ENCODE measurements at regions not wholly inside any gene's neighbourhood (a gene's known extent, or its start where the extent isn't known, plus 50 kb on each side); places are given as distances from the start of the nearest gene placed in this dataset.

DNA sequence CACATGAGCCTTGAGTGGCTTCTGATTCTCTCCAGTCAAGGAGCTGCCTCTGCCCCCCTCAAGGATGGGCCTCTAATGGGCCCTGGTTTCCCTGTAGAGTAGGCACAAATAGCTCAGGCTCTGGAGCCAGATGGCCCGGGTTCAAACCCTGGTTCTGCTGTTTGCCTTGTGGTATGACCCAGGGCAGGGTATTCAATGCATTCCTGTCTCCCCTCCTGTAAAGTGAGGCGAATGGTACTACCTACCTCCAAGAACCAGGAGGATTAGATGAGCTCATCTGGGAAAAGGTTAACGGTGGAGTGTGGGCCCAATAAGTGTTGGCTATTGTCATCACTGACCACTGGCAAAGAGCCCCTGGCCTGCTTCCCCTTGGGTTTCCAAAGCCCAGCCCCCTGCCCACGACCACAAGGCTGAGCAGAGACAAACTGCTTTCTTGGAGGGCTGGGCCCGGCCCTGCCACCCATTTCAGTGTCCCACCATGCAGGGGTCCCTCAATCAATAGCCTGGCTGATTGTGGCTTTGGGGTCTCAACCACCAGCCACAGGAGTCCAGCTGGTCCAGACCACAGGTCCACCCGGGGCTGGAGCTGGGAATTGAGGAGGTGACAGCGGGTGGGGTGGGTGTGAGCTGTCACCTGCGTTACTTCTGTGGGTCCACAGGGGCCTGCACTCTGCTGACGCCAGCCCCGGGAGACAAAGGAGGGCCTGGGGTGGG, 115.6 kb upstream of the RUNX3 start:
- no peaks in the 10 kb centered on the region for H3K4me1 ChIP-seq (ENCODE audit: control insufficient read depth, insufficient read depth, low read length)
- TF ChIP-seq POLR2AphosphoS5 (IDR thresholded peaks at IDR 0.05; ENCODE audit: low read depth, low read length) (no peak), SIN3A (IDR thresholded peaks at IDR 0.05; ENCODE audit: borderline replicate concordance, insufficient read depth, low read depth, low read length) (no peak), TCF7L2 (IDR thresholded peaks at IDR 0.05; ENCODE audit: low read depth, low read length) (no peak)
- TF ChIP-seq, protein P1, sequence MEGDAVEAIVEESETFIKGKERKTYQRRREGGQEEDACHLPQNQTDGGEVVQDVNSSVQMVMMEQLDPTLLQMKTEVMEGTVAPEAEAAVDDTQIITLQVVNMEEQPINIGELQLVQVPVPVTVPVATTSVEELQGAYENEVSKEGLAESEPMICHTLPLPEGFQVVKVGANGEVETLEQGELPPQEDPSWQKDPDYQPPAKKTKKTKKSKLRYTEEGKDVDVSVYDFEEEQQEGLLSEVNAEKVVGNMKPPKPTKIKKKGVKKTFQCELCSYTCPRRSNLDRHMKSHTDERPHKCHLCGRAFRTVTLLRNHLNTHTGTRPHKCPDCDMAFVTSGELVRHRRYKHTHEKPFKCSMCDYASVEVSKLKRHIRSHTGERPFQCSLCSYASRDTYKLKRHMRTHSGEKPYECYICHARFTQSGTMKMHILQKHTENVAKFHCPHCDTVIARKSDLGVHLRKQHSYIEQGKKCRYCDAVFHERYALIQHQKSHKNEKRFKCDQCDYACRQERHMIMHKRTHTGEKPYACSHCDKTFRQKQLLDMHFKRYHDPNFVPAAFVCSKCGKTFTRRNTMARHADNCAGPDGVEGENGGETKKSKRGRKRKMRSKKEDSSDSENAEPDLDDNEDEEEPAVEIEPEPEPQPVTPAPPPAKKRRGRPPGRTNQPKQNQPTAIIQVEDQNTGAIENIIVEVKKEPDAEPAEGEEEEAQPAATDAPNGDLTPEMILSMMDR (IDR thresholded peaks at IDR 0.05), result no peak
- TF ChIP-seq, protein P2, sequence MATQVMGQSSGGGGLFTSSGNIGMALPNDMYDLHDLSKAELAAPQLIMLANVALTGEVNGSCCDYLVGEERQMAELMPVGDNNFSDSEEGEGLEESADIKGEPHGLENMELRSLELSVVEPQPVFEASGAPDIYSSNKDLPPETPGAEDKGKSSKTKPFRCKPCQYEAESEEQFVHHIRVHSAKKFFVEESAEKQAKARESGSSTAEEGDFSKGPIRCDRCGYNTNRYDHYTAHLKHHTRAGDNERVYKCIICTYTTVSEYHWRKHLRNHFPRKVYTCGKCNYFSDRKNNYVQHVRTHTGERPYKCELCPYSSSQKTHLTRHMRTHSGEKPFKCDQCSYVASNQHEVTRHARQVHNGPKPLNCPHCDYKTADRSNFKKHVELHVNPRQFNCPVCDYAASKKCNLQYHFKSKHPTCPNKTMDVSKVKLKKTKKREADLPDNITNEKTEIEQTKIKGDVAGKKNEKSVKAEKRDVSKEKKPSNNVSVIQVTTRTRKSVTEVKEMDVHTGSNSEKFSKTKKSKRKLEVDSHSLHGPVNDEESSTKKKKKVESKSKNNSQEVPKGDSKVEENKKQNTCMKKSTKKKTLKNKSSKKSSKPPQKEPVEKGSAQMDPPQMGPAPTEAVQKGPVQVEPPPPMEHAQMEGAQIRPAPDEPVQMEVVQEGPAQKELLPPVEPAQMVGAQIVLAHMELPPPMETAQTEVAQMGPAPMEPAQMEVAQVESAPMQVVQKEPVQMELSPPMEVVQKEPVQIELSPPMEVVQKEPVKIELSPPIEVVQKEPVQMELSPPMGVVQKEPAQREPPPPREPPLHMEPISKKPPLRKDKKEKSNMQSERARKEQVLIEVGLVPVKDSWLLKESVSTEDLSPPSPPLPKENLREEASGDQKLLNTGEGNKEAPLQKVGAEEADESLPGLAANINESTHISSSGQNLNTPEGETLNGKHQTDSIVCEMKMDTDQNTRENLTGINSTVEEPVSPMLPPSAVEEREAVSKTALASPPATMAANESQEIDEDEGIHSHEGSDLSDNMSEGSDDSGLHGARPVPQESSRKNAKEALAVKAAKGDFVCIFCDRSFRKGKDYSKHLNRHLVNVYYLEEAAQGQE (IDR thresholded peaks at IDR 0.05; ENCODE audit: insufficient read depth in 1 of 2, low read depth in 2 of 2, low read length in 1 of 2), result no peak
- no peak for ATAC-seq
- CTCF ChIA-PET, result interaction anchor here (0.5 kb wide), 1 partner anchor 37 kb away, joined by 6 read pairs; no protein-coding TSS in a partner anchor
- H3K36me3 ChIP-seq (ENCODE audit: control insufficient read depth, insufficient read depth, low read length), result no peaks in the 10 kb centered on the region
- in situ Hi-C loops (cut with HindIII; ENCODE audit: low pct_unique_long_range_greater_than_20kb, low sequenced_read_pairs) (no loop called here), intact Hi-C loops (cut with micrococcal nuclease; ENCODE audit: unreplicated experiment) (no loop called here)
- no peaks in the 10 kb centered on the region; the same call in 1 of the 2 replicates for H3K27me3 ChIP-seq (ENCODE audit: control insufficient read depth, insufficient read depth, low read length)
- H3K4me3 ChIP-seq (ENCODE audit: low read depth in 2 of 2, low read length in 2 of 2), result no peak overlapping the region
- no TSS peak for BruUV-seq (replicated peaks)
- no peak overlapping the region for H3K27ac ChIP-seq (ENCODE audit: low read length)
- POLR2A ChIA-PET, result no interaction called here
- no peak for DNase-seq (ENCODE audit: low read depth, low spot score)
- no peaks in the 10 kb centered on the region for H3K9me3 ChIP-seq (ENCODE audit: control insufficient read depth, insufficient read depth, low read depth, low read length)

DNA sequence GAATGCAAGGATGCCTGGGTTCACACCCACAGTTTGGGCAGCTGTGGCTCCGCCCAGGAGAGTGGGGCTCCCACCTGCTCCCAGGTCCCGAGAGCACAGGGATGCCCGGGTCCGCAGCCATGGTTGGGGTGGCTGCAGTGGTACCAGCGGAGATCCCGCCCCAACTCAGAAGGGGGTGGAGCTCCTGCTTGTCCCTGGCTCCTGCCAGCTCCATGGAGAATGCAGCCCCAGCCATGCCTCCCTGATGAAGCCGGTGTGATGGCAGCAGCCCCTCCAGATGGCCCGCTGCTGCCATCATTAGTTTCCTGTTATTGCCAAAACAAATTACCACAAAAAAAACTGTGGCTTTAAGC, 113.1 kb upstream of the RUNX3 start:
- no peak for TF ChIP-seq SIN3A (IDR thresholded peaks at IDR 0.05; ENCODE audit: borderline replicate concordance, insufficient read depth, low read depth, low read length)
- TF ChIP-seq, protein P2 (IDR thresholded peaks at IDR 0.05; ENCODE audit: insufficient read depth in 1 of 2, low read depth in 2 of 2, low read length in 1 of 2), result no peak
- H3K4me1 ChIP-seq (ENCODE audit: control insufficient read depth, insufficient read depth, low read length), result no peaks in the 10 kb centered on the region
- BruUV-seq (replicated peaks), result no TSS peak
- no peaks in the 10 kb centered on the region for H3K9me3 ChIP-seq (ENCODE audit: control insufficient read depth, insufficient read depth, low read depth, low read length)
- ChIA-PET CTCF (interaction anchor here (0.6 kb wide), 1 partner anchor 21 kb away, joined by 3 read pairs; no protein-coding TSS in a partner anchor), POLR2A (no interaction called here)
- no peak for ATAC-seq
- in situ Hi-C loops (cut with HindIII; ENCODE audit: low pct_unique_long_range_greater_than_20kb, low sequenced_read_pairs), result no loop called here
- H3K36me3 ChIP-seq (ENCODE audit: control insufficient read depth, insufficient read depth, low read length), result no peaks in the 10 kb centered on the region
- H3K27me3 ChIP-seq (ENCODE audit: control insufficient read depth, insufficient read depth, low read length), result no peaks in the 10 kb centered on the region; the same call in 1 of the 2 replicates
- H3K4me3 ChIP-seq (ENCODE audit: low read depth in 2 of 2, low read length in 2 of 2), result no peak overlapping the region
- DNase-seq (ENCODE audit: low read depth, low spot score), result no peak
- H3K27ac ChIP-seq (ENCODE audit: low read length), result no peak overlapping the region
- intact Hi-C loops (cut with micrococcal nuclease; ENCODE audit: unreplicated experiment), result no loop called here
